ENCODE measurements at regions not wholly inside any gene's neighbourhood (a gene's known extent, or its start where the extent isn't known, plus 50 kb on each side); places are given as distances from the start of the nearest gene placed in this dataset.

- Histone ChIP-seq H3K27me3 (ENCODE audit: insufficient read depth, low read depth) (no peaks in the 10 kb centered on the region), H3K4me3 (IDR thresholded peaks at IDR 0.05; ENCODE audit: insufficient read depth, low read depth, low read length) (no peak overlapping the region), H3K4me2 (peak overlapping the region; percentile 24; the same call in 1 of the 2 replicates), H3K9ac (no peak overlapping the region), H2AFZ (ENCODE audit: low read depth) (no peak overlapping the region), H4K20me1 (ENCODE audit: insufficient read depth) (no peaks in the 10 kb centered on the region), H3K36me3 (ENCODE audit: insufficient read depth) (no peaks in the 10 kb centered on the region), H3K4me1 (ENCODE audit: low read depth, poor library complexity, severe bottlenecking) (peaks cover 15% of the 10 kb centered on the region), H3K79me2 (ENCODE audit: insufficient read depth, low read depth) (no peaks in the 10 kb centered on the region), H3K27ac (no peak overlapping the region)
- no peak for TF ChIP-seq CTCF (conservative IDR thresholded peaks at IDR 0.05; ENCODE audit: low read depth, low read length)
These were observed 144.6 kb downstream of the SHOX2 start for GRCh38 chr3:157961665-157962064.

GRCh38 chr3:157958457-157958856, 147.8 kb downstream of the SHOX2 start:
- Histone ChIP-seq H3K4me2 (no peak overlapping the region), H3K79me2 (ENCODE audit: insufficient read depth, low read depth) (no peaks in the 10 kb centered on the region), H3K27ac (no peak overlapping the region), H2AFZ (ENCODE audit: low read depth) (no peak overlapping the region), H3K36me3 (ENCODE audit: insufficient read depth) (no peaks in the 10 kb centered on the region), H3K4me1 (ENCODE audit: low read depth, poor library complexity, severe bottlenecking) (peaks cover 15% of the 10 kb centered on the region), H3K4me3 (IDR thresholded peaks at IDR 0.05; ENCODE audit: insufficient read depth, low read depth, low read length) (no peak overlapping the region), H3K27me3 (ENCODE audit: insufficient read depth, low read depth) (no peaks in the 10 kb centered on the region), H4K20me1 (ENCODE audit: insufficient read depth) (no peaks in the 10 kb centered on the region), H3K9ac (no peak overlapping the region)
- no peak for TF ChIP-seq CTCF (conservative IDR thresholded peaks at IDR 0.05; ENCODE audit: low read depth, low read length)

- Histone ChIP-seq H3K36me3 (ENCODE audit: insufficient read depth) (no peaks in the 10 kb centered on the region), H3K4me1 (ENCODE audit: low read depth, poor library complexity, severe bottlenecking) (peaks cover 10% of the 10 kb centered on the region), H3K27ac (no peak overlapping the region), H2AFZ (ENCODE audit: low read depth) (no peak overlapping the region), H3K9ac (no peak overlapping the region), H3K27me3 (ENCODE audit: insufficient read depth, low read depth) (no peaks in the 10 kb centered on the region), H4K20me1 (ENCODE audit: insufficient read depth) (no peaks in the 10 kb centered on the region), H3K4me2 (no peak overlapping the region), H3K79me2 (ENCODE audit: insufficient read depth, low read depth) (no peaks in the 10 kb centered on the region), H3K4me3 (IDR thresholded peaks at IDR 0.05; ENCODE audit: insufficient read depth, low read depth, low read length) (no peak overlapping the region)
- no peak for TF ChIP-seq CTCF (conservative IDR thresholded peaks at IDR 0.05; ENCODE audit: low read depth, low read length)
These were observed 149.4 kb downstream of the SHOX2 start for GRCh38 chr3:157956850-157957249.

- Histone ChIP-seq H4K20me1 (ENCODE audit: insufficient read depth) (no peaks in the 10 kb centered on the region), H3K27me3 (ENCODE audit: insufficient read depth, low read depth) (no peaks in the 10 kb centered on the region), H3K79me2 (ENCODE audit: insufficient read depth, low read depth) (no peaks in the 10 kb centered on the region), H3K4me2 (no peak overlapping the region), H3K4me1 (ENCODE audit: low read depth, poor library complexity, severe bottlenecking) (peaks cover 3% of the 10 kb centered on the region), H3K4me3 (IDR thresholded peaks at IDR 0.05; ENCODE audit: insufficient read depth, low read depth, low read length) (no peak overlapping the region), H3K36me3 (ENCODE audit: insufficient read depth) (no peaks in the 10 kb centered on the region), H2AFZ (ENCODE audit: low read depth) (no peak overlapping the region), H3K27ac (no peak overlapping the region), H3K9ac (no peak overlapping the region)
- no peak for TF ChIP-seq CTCF (conservative IDR thresholded peaks at IDR 0.05; ENCODE audit: low read depth, low read length)
These were observed 150.0 kb downstream of the SHOX2 start for GRCh38 chr3:157956176-157956575.

All from KMS-11 (cell line).